GM18517 (cell line): ENCODE measurements at regions not wholly inside any gene's neighbourhood (a gene's known extent, or its start where the extent isn't known, plus 50 kb on each side); places are given as distances from the start of the nearest gene placed in this dataset.

ENCODE experiments used
- ATAC-seq: cut with Tn5 transposase; IDR thresholded peaks from one replicate; pipeline ENCODE4 v1.9.1; 2021; ENCODE audit warnings: mild to moderate bottlenecking, moderate library complexity; ENCODE audit not compliant: unreplicated experiment

DNA sequence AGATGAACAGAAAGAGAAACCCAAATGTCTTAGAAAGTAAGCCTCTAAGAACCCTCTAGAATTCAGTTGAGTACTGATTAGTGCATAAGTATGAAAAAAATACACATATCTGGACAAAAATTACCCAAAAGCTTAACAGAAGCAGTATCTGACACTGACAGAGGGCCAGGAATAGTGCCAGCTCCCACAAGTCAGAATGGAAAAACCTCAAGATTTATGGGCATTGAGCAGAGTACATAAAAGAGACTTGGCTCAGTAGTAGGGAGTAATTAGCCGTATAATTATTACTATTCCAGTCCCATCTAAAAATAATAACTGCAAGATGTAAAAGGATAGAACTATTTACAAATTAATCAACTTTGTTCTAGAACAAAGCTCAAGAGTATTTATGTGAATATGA lies 834.5 kb downstream of the FAM181B start:
- no peak for ATAC-seq

DNA sequence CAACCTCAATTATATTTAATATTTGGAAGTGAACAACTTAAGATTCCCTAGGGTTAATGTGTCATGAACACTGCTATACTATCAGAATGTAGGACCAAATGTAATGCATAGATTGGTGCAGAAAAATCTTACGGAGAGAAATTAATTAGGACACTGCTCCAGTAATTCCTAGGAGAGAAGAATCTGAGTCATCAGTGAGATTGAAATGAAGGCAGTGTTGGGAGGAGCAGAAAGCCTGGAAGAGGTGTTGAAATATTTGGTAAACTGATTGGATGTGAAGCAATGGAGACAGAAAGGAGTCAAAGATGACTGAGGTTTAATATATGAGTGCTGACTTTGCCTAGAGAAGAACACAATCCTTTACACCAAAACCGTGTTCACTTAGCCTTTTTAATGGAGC lies 836.0 kb downstream of the FAM181B start:
- no peak for ATAC-seq

DNA sequence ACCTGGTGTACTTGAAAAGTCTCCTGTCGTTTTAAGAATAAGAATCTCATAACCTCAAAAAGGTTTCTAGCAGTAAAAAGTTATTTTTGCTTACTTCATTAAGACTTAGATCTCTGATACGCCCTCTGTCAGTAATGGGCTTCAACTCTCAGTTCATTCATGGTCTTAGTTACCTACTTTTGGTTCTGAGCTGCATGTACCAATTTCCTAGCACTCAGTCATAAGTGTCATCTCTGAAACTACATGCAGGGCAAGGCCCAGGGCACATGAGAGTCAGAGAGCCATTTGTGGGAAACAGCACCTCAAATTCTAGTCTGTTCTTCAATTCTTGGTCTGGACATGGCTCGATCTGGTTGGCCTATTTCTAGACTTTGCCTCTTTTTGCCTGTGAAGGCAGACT lies 838.4 kb downstream of the FAM181B start:
- no peak for ATAC-seq

DNA sequence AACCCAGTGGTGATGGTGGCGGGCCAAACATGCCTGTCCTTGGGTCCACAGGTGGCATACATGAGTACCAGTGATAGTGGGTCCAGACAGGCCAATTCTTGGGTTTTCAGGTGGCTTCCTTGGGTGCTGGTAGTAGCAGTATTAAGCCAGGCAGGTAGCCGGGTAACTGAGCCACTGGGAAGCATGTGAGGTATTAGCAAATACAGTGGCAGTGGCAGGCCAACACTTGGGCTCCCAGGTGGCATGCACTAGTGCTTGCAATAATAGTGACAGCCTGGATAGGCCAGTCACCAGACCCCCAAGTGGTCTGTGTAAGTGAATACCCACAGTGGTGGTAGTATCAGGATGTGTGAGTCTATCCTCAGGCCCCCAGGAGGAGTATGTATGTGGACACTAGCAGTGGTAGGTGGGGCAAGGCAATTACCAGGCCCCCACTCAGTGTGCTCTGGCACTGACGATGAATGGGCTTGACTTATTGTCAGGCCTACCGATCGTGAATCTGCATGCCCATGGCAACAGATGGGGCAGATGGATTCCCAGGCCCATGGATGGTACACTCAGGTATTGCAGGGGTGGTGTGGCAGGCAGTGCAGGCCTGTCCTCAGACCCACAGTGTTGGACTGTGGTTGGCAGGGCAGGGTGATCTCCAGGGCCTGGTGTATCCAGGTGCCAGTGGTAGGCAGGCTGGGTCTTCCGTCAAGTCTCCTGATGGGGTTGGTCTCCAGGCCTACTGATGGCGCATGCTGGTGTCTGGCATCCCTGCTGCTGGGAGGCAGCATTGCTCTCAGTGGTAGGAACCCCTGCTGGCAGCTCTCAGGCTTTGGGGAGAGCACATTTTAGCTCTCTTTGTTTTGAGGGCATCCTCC lies 840.7 kb downstream of the FAM181B start:
- ATAC-seq, result no peak

DNA sequence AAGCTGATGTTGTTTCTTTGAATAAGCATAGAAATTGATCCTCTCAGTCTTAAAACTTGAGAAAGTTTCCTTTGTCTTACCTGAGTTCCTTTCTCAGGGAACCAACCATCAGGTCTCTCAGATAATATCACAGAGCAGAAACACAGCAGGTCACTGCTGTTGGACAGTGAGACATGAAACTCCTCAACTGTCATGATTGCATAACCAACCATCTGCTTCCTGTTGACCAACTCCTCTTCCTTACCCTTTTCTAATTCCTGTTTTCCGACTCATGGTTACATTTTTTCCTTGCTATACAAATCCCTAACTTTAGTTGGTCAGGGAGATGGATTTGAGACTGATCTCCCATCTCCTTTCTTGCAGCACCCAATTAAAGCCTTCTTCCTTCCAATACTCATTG lies 845.3 kb downstream of the FAM181B start:
- no peak for ATAC-seq

DNA sequence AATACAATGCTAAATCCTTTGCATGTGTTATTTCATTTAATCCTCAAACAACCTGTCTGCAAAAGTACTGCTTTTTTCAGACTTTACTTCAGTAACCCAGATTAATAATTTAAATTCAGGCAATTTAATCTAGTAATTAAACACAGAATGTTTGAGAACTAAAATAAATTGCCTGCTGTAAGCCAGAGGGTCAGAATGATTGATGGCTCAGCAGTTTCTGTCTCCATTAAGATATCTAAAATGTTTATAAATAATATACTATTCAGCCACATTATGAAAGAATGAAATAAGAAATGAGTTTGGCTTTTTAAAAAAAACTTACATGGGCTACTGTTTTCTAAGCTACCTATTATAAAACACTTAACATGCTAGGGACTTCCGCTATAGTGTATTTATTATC lies 846.0 kb downstream of the FAM181B start:
- no peak for ATAC-seq

DNA sequence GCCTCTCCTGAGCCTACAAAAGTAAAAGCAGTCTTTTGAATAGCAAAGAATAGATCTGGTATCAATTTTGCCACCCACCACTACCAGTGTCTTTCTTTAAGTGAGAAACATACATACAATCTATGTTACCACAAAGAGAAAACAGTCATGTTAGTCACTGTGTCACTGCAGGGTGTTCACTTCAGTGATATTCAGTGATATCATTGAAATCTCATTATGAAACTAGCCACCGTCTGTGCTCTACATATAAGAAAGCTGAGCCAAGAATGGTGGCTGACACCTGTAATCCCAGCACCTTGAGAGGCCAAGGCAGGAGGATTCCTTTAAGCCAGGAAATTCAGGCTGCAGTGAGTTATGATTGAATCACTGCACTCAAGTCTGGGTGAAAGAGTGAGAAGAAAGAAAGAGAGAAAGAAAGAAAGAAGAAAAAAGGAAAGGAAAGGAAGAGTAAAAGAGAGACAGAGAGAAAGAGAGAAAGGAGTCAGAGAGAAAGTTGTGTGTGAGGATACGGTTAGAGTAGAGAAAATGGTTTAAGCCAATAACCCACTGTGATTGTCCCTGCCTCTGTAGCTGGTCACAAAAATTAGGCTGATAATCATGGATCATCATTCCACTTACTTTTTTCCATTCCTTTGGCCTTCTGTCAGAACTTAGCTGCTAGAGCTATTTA lies 847.1 kb downstream of the FAM181B start:
- ATAC-seq, result no peak

DNA sequence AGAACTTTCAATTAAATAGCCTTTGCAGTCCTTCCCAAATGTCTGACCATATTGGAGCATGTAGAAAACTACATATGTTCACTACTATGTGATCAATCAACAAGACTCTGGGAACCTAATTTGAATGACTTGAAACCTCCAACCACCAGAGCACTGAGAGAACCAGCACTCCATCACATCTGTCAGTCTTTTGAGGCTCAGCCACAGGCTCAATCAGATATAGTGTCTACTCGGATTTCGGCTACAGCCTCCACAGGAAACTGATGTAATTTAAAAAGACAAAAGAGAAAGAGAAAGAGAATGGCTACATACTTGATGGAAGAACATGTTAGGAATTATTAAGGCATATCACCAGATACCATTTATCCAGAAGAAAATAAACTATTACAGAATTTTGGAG lies 859.0 kb downstream of the FAM181B start:
- ATAC-seq, result no peak

DNA sequence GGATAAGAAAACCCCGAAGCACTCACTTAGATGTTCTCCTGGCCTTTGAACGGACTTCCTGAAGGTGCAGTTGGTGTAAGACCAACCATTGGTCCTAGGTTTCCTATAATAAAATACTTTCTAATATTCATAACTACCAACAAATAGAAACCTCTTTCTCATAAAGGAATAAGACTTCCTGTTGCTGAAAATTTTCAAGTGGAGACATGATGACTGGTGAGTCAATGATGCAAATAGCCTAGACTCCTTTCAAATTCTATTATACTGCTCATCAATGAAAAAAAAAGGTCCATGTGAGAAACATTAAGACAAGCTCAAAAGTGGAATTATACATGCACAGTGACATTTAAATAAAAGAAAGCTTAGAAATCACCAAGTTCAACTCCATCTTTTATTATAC lies 862.8 kb downstream of the FAM181B start:
- ATAC-seq, result no peak

DNA sequence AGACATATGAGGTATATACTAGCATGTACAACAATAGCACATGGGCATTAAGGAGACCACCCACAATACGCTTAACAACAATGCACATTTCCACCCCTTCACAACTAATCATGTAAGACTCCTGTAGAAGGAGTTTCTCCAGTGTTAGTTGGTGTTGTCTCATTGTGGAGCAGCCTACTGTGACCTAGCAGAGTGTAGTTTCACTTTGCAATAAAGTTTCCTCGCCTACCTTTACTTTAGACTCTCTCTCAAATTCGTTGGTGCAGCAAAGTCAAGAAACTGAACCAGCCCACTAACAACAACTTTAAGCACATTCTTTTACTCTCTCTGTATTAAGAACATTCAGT lies 863.6 kb downstream of the FAM181B start:
- peak; percentile 67 for ATAC-seq

DNA sequence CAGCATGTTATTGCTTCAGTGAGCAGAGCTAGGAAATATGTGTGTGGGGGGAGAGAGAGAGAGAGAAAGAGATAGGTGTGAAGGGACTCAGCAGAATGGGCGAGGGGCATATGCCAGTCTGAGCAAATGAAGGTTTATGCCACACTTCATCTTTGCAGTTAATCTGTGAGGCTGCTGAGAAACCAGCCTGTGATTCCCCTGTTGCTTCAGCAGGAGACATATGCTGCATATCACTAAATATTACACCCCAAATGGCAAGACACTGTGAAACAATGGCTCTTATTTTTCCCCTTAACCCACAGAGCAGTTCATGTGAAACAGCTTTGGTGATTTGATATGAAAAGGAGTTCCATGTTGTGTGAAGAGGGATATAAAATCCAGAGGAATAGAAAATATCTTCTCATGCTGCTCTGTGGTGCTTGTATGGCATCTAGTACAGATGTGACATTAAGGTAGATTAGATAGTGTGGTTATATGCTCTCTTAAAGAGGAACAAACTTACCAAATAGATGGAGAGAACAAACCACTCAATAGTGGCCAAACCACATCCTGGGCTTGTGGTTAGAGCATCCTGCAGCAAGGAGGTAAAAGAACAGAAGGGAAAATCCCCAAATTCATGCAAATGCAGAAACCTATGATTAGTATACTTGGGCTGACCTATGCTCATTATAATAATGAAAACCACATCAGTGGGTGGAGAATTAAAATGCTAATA lies 864.2 kb downstream of the FAM181B start:
- peak; percentile 98 for ATAC-seq

DNA sequence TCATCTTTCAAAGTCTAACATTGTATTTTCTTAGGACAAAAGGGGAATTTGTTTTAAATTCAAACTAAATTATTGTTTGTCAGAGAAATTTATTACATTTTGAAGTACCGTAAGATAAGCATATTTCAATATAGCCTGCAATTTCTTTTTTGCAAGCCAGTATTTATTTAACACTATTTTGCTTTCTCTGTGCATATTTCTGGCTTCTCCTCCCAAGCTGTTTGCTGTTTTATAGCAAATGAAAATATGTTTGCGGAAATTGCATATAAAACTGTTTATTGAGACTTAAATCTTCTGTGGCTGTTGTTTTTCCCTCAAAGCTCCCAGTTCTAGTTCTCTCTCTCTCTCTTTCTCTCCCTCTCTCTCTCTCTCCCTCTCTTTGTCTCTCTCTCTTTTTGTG lies 866.8 kb downstream of the FAM181B start:
- no peak for ATAC-seq

DNA sequence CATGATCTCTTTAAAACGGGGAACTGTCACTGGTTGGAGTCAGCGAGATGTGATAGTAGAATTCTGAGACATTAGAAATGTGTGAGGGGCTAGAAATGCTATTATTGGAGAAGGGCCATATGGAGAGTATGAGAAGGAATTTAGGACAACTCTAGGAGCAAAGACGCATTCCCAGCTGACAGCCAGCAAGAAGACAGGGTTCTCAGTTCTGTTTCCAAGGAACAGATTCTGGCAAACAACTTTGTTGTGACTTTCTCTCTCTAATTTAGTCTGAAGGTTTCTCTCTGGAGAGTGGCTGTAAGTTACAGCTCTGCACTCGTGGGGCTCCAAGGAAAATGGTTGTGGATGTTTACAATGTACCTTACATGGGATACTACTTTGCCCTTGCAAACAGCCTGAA lies 876.3 kb downstream of the FAM181B start:
- no peak for ATAC-seq

DNA sequence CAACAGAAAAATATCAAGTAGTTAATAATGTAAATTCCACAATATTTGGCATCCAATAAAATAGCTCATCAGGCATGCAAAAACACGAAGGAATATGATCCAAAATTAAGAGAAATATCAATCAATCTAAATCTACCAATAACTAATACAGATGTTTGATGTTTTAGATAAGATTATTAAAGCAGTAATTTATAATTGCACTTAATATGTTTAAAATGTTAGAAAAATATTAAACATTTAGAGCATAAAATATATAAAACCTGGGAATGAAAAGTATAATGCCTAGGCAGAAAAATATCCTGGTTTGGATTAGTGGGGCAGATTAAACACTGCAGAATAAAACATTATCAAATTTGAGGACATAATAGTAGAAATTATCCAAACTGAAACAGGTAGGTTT lies 879.9 kb downstream of the FAM181B start:
- no peak for ATAC-seq

DNA sequence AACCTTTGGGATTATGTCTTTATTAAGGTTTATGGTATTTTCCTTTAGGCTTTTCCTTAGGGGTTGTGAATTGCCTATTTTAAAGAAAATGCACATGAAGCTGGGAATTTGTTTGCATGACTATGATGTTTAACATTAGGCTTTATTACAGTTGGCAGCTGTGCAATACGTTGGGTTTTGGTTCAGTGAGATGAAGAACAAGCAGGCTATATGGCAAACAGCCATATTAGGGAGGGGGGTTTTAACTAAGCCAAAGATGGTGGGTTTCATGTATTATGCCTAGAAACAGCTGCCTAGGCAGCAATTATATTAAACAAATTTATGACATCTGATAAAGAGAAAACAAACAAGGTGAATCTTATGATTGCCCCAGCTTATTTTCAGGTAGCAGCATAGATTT lies 880.8 kb downstream of the FAM181B start:
- ATAC-seq, result no peak

DNA sequence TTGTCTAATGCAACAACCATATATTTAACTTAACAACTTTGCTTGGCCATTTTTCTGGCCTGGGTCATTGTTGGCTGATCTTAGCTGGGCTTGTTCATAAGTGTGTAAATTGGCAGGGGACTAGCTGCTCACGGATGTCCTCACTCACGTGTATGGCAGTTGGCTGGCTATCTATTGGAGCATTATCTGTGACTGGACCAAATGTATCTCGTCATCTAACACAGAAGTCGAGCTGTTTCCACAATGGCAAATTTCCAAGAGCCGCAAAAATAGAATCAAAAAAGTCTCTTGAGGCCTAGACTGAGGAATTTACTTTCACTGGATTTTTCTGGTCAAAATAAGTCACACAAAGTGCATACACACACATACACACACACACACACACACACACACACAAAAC lies 893.3 kb downstream of the FAM181B start:
- ATAC-seq, result no peak

DNA sequence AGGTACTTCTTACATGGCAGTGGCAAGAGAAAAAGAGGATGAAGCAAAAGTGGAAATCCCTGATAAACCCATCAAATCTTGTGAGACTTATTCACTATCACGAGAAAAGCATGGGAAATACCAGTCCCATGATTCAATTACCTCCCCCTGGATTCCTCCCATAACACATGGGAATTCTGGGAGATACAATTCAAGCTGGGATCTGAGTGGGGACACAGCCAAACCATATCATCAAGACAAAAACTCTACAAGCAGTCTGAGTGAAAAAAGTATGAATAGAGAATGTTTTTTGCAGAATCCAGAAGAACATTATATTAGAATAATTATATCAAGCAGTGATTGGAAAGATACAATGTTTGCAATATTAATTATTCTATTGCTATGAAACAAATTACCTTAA lies 893.7 kb downstream of the FAM181B start:
- ATAC-seq, result no peak

DNA sequence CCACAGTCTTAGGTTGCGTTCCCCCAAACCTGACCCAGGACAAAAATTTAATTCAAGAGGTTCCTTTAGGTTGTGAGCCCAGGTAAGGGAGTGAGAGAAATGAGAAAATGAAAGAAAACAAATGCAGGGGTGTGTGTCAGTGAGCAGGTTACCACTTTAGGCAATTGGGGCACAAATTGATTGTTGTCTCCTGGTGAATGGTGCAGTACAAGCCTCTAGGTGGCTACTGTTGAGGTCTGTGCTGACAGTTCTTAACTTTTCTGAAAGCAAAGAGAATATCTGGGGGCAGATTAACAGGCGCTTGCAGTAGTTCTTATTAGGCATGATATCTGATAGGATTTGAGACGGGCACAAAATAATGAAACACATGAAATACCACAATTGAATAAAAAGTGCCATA lies 894.6 kb downstream of the FAM181B start:
- no peak for ATAC-seq

DNA sequence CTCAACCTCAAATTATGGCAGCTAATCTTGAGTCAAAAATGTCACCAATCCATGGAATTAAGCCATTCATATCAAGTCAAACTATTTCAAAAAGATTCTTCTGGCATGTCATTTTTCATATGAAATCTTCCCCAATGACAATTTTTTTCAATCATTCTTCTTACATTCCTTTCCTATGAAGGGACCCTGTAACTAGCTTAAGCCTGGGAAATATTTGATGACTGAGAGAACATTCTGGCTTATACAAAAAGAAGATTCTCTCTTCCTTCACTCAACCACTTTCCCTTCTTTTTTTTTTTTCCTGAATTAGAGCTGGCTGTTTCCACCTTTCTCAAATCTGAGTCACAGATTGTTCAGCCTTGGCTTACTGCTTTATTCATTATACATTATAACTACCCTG lies 903.7 kb downstream of the FAM181B start:
- no peak for ATAC-seq

DNA sequence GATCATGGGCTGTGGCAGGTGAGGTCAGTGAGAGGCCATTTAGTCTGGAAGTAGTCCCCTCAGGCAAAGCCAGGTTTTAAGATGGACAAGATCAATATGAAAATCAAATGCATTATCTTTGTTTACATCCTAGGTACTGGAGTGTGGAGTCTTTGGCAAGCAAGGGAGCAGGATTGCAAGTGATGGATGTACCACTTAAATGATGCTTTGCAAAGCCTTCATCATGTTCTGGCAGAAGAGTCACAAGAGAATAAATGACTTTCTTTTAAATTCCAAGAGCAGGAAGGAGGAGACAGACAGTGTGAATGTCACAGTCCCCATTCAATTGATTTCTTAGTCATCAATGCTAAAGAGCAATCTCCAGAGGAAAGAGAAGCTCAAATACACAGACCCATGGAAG lies 908.3 kb downstream of the FAM181B start:
- no peak for ATAC-seq

DNA sequence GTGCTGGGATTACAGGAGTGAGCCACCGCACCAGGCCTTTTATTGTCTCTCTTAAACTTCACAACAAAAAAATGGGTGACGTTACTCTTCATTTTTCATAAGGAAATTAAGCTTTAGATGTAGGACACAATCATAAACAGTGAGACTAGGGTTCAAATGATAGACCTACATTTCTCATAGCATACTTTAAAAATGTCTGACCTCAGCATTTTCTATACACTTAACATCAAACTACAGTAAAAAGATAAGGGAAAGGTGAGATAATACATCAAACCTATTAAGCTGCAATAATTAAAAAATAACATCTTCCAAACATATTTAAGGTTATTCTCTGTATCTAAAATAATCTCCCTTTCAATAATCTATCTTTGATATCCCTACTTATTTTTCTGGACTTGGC lies 914.2 kb downstream of the FAM181B start:
- no peak for ATAC-seq

DNA sequence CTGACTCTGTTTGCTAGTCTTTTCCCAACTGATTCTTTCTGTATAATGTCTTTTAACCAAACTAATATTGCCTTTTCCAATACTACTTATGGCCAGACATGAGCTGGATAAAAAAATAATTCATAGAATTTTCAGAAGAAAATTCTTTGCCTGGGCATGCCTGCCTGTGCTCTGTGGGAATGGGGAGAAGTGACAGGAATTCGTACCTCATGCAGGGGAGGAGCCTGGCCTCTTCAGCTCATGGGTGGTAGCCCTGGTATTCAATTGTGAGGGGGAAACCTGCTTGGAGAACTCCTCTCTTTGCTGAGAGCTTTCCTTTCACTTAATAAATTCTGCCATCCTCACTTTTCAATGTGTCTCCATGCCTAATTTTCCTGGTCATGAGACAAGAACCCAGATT lies 928.8 kb downstream of the FAM181B start:
- no peak for ATAC-seq
